ENCODE measurements at regions not wholly inside any gene's neighbourhood (a gene's known extent, or its start where the extent isn't known, plus 50 kb on each side); places are given as distances from the start of the nearest gene placed in this dataset.

- no peak for TF ChIP-seq POLR2AphosphoS5 (IDR thresholded peaks at IDR 0.05)
- no peak for TF ChIP-seq CTCF (IDR thresholded peaks at IDR 0.05)
- no peak for TF ChIP-seq POLR2A (IDR thresholded peaks at IDR 0.05)
Measured at GRCh38 chr5:67483453-67484030, 286.9 kb upstream of the CD180 start.

All from stomach (tissue), 4 donors.